ENCODE measurements at regions not wholly inside any gene's neighbourhood (a gene's known extent, or its start where the extent isn't known, plus 50 kb on each side); places are given as distances from the start of the nearest gene placed in this dataset.

GRCh38 chr12:90237841-90238240, 529.2 kb upstream of the ATP2B1 start:
- Mint-ChIP-seq H3K4me1 (ENCODE audit: unreplicated experiment) (no peaks in the 10 kb centered on the region), H3K27me3 (no peaks in the 10 kb centered on the region), H3K36me3 (no peaks in the 10 kb centered on the region), H3K4me3 (no peak overlapping the region), H3K9me3 (peaks cover 29% of the 10 kb centered on the region), H3K27ac (no peak overlapping the region)
- no peak for TF ChIP-seq CTCF (conservative IDR thresholded peaks at IDR 0.05)
- no peak for DNase-seq (ENCODE audit: extremely low spot score, unreplicated experiment)

DNA sequence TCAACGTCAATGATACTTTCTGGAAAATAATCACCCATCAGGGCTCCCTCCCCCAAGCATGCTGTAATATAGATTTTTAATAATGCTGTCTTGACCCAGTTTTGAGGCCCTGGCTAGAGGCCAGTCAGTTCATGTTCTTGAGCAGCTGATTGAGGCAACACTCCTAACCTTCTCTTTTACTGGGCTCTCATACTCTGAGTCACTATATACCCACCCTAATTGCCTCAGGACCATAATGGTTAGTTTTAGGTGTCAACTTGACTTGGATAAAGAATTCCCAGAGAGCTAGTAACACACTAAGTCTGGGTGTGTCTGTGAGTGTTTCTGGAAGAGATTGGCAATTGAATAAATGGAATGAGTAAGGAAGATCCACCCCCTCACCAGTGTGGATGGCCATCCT, 527.0 kb upstream of the ATP2B1 start:
- H3K27me3 Mint-ChIP-seq = no peaks in the 10 kb centered on the region
- H3K9me3 Mint-ChIP-seq = peaks cover 29% of the 10 kb centered on the region
- no peaks in the 10 kb centered on the region for H3K36me3 Mint-ChIP-seq
- H3K4me1 Mint-ChIP-seq (ENCODE audit: unreplicated experiment) = no peaks in the 10 kb centered on the region
- no peak for TF ChIP-seq CTCF (conservative IDR thresholded peaks at IDR 0.05)
- H3K4me3 Mint-ChIP-seq = no peak overlapping the region
- no peak for DNase-seq (ENCODE audit: extremely low spot score, unreplicated experiment)
- no peak overlapping the region for H3K27ac Mint-ChIP-seq

DNA sequence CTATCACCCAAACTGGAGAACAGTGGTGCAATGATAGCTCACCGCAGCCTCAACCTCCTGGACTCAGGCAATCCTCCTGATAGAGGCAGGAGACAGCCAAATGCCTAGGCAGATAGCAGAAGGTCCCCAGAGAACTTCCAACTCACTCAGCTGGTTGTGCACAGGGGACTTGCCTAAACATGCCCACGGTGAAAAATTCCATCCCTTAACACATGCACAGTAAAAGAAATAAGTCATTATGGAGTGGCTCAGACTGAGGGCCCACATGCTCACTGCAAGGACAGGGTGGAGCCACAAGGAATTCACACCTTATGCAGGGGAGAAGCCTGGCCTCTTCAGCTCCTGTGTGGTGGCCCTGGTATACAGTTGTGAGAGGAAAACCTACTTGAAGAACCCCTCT, 525.8 kb upstream of the ATP2B1 start:
- peaks cover 9% of the 10 kb centered on the region for H3K4me1 Mint-ChIP-seq (ENCODE audit: unreplicated experiment)
- no peak for DNase-seq (ENCODE audit: extremely low spot score, unreplicated experiment)
- H3K27me3 Mint-ChIP-seq = no peaks in the 10 kb centered on the region
- no peaks in the 10 kb centered on the region for H3K36me3 Mint-ChIP-seq
- H3K27ac Mint-ChIP-seq = peak overlapping the region; percentile 90
- TF ChIP-seq CTCF (conservative IDR thresholded peaks at IDR 0.05) = no peak
- peaks cover 29% of the 10 kb centered on the region for H3K9me3 Mint-ChIP-seq
- peak overlapping the region; percentile 68 for H3K4me3 Mint-ChIP-seq

GRCh38 chr12:90233168-90234100, 524.8 kb upstream of the ATP2B1 start:
- no peak for DNase-seq (ENCODE audit: extremely low spot score, unreplicated experiment)
- TF ChIP-seq CTCF (conservative IDR thresholded peaks at IDR 0.05) = no peak
- Mint-ChIP-seq H3K9me3 (peaks cover 29% of the 10 kb centered on the region), H3K4me3 (peak overlapping the region; percentile 7), H3K36me3 (no peaks in the 10 kb centered on the region), H3K27ac (peak overlapping the region; percentile 32), H3K27me3 (no peaks in the 10 kb centered on the region), H3K4me1 (ENCODE audit: unreplicated experiment) (peaks cover 13% of the 10 kb centered on the region)

DNA sequence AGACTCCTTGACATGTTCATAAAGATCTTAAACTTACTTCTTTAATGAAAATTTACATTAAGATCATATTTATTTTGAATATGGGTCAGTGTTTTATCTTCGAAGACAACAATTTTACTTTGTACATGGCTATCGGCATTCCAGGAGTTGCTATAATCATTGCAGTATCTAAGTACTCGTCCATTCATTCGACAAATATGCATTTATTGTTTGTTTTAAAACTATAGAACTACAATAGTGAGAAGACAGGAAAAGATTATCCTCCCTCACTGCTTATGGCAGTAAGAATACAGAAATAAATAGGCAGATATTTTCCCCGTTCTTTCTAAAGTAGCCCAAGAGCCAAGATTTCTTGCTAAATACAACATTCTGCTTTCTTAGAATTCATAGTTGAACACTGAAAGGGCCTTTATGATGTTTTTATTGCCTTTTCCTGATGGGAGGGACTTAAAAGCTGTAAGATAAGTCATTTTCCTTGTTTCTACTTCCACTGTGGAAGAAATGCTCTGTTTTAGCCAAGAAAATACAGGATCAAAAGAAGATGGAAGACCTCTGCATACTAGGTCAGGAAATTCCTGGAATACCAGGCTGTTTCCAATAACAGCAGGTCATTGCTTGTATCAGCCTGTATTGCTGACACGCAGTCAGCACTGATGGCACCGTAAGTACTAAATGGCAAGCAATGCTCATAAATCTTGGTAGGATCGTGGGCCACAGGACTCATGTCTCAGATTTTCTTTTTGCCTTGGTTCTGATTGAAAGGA, 521.0 kb upstream of the ATP2B1 start:
- peaks cover 14% of the 10 kb centered on the region for H3K9me3 Mint-ChIP-seq
- no peak overlapping the region for H3K27ac Mint-ChIP-seq

More for the DNA sequence above, 521.0 kb upstream of the ATP2B1 start:
- Mint-ChIP-seq H3K27me3 (no peaks in the 10 kb centered on the region), H3K4me1 (ENCODE audit: unreplicated experiment) (peaks cover 13% of the 10 kb centered on the region), H3K4me3 (no peak overlapping the region), H3K36me3 (no peaks in the 10 kb centered on the region)
- no peak for TF ChIP-seq CTCF (conservative IDR thresholded peaks at IDR 0.05)
- DNase-seq (ENCODE audit: extremely low spot score, unreplicated experiment) = no peak
